ENCODE measurements at regions not wholly inside any gene's neighbourhood (a gene's known extent, or its start where the extent isn't known, plus 50 kb on each side); places are given as distances from the start of the nearest gene placed in this dataset.

DNA sequence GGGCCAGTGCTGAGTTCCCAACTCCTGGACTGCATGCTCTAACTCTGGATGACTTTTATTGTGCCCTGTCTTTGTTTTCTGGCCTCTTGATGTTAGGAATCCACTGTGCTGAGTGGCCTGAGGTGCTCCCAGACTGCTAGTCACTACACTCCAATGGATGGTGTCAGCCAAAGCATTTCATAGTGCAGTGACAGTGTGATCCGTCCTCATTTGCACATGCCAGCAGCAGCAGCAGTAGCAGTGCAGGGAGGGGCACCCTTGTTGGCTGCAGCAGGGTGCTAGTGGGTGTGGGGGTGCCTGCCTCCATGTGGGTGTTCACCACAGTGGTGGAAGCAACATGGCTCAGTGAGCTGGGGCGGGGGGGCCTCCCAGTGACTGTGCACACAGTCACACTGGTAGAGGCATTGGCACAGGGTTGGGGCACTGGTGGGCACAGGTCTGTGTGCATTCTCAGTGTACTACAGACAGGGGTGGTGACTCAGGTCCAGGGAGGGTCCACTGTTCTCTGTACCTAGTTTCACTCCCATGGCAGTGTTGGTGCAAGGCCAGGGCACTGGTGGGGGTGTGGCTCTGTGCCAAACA, 214.0 kb downstream of the ZC3H11B start:
- Histone ChIP-seq H3K4me2 (ENCODE audit: control insufficient read depth, extremely low read depth, insufficient read depth, low read depth, low read length) (no peak overlapping the region), H2AFZ (ENCODE audit: control insufficient read depth, low read length) (no peak overlapping the region)

DNA sequence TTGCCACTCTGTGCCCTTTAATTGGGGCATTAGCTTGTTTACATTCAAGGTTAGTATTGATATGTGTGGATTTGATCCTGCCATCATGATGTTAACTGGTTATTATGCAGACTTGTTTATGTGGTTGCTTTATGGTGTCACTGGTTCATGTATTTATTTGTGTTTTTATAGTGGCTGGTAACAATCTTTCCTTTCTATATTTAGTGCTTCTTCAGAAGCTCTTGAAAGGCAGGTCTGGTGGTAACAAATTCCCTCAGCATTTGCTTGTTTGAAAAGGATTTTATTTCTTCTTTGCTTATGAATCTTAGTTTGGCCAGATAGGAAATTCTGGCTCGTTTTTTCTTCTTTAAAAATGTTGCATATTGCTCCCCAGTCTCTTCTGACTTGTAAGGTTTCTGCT, 215.4 kb downstream of the ZC3H11B start:
- TF ChIP-seq CTCF (optimal IDR thresholded peaks at IDR 0.05 in 1 of 3, IDR thresholded peaks at IDR 0.05 in 1 of 3, conservative IDR thresholded peaks at IDR 0.05 in 1 of 3; ENCODE audit: extremely low read depth in 1 of 3, insufficient read depth in 2 of 3, low read length in 3 of 3) (no peak), EZH2 (IDR thresholded peaks at IDR 0.05; ENCODE audit: low read length) (no peak)
- H2AFZ ChIP-seq (ENCODE audit: control insufficient read depth, low read length) = no peak overlapping the region
- H3K4me1 ChIP-seq (ENCODE audit: control insufficient read depth, extremely low read depth, insufficient read depth, low read length) = no peaks in the 10 kb centered on the region
- no peak overlapping the region for H3K27ac ChIP-seq (ENCODE audit: control insufficient read depth, insufficient read depth, low read length)
- FAIRE-seq (no peak), DNase-seq (ENCODE audit: low read depth, low spot score) (no peak)
- no peaks in the 10 kb centered on the region for H3K9me3 ChIP-seq (ENCODE audit: control insufficient read depth, low read depth, low read length)
- H3K36me3 ChIP-seq (ENCODE audit: control insufficient read depth in 2 of 2, extremely low read depth in 1 of 2, insufficient read depth in 2 of 2, low read length in 2 of 2) = no peaks in the 10 kb centered on the region
- H3K27me3 ChIP-seq (ENCODE audit: control insufficient read depth, extremely low read depth, insufficient read depth, low read length) = no peaks in the 10 kb centered on the region
- H3K9ac ChIP-seq (ENCODE audit: control insufficient read depth, extremely low read depth, insufficient read depth, low read length) = no peak overlapping the region
- H3K79me2 ChIP-seq (ENCODE audit: control insufficient read depth, insufficient read depth, low read length) = no peaks in the 10 kb centered on the region
- no peaks in the 10 kb centered on the region for H3K9me1 ChIP-seq (ENCODE audit: control insufficient read depth, extremely low read depth, insufficient read depth, low read length)
- dilution Hi-C loops (cut with MboI; ENCODE audit: extremely low pct_ligation_motif_present, low sequenced_read_pairs) = no loop called here
- H3K4me3 ChIP-seq (ENCODE audit: control insufficient read depth in 2 of 3, extremely low read depth in 1 of 3, insufficient read depth in 2 of 3, low read depth in 1 of 3, low read length in 3 of 3) = no peak overlapping the region
- no peaks in the 10 kb centered on the region for H4K20me1 ChIP-seq (ENCODE audit: control insufficient read depth, extremely low read depth, insufficient read depth, low read length)
- H3K4me2 ChIP-seq (ENCODE audit: control insufficient read depth, extremely low read depth, insufficient read depth, low read depth, low read length) = no peak overlapping the region

More for the DNA sequence above, 214.0 kb downstream of the ZC3H11B start:
- H3K4me1 ChIP-seq (ENCODE audit: control insufficient read depth, extremely low read depth, insufficient read depth, low read length) = no peaks in the 10 kb centered on the region
- no peak for FAIRE-seq
- no peaks in the 10 kb centered on the region for H3K9me1 ChIP-seq (ENCODE audit: control insufficient read depth, extremely low read depth, insufficient read depth, low read length)
- dilution Hi-C loops (cut with MboI; ENCODE audit: extremely low pct_ligation_motif_present, low sequenced_read_pairs) = no loop called here
- no peaks in the 10 kb centered on the region for H4K20me1 ChIP-seq (ENCODE audit: control insufficient read depth, extremely low read depth, insufficient read depth, low read length)
- no peaks in the 10 kb centered on the region for H3K79me2 ChIP-seq (ENCODE audit: control insufficient read depth, insufficient read depth, low read length)
- H3K27me3 ChIP-seq (ENCODE audit: control insufficient read depth, extremely low read depth, insufficient read depth, low read length) = no peaks in the 10 kb centered on the region
- H3K9ac ChIP-seq (ENCODE audit: control insufficient read depth, extremely low read depth, insufficient read depth, low read length) = no peak overlapping the region
- H3K27ac ChIP-seq (ENCODE audit: control insufficient read depth, insufficient read depth, low read length) = no peak overlapping the region
- no peak for DNase-seq (ENCODE audit: low read depth, low spot score)
- H3K4me3 ChIP-seq (ENCODE audit: control insufficient read depth in 2 of 3, extremely low read depth in 1 of 3, insufficient read depth in 2 of 3, low read depth in 1 of 3, low read length in 3 of 3) = no peak overlapping the region
- no peaks in the 10 kb centered on the region for H3K36me3 ChIP-seq (ENCODE audit: control insufficient read depth in 2 of 2, extremely low read depth in 1 of 2, insufficient read depth in 2 of 2, low read length in 2 of 2)
- no peak for TF ChIP-seq CTCF (optimal IDR thresholded peaks at IDR 0.05 in 1 of 3, IDR thresholded peaks at IDR 0.05 in 1 of 3, conservative IDR thresholded peaks at IDR 0.05 in 1 of 3; ENCODE audit: extremely low read depth in 1 of 3, insufficient read depth in 2 of 3, low read length in 3 of 3)
- no peak for TF ChIP-seq EZH2 (IDR thresholded peaks at IDR 0.05; ENCODE audit: low read length)
- H3K9me3 ChIP-seq (ENCODE audit: control insufficient read depth, low read depth, low read length) = no peaks in the 10 kb centered on the region
